Suppressor macrophage treated with lipopolysaccharide for 4 hours (primary cell): ENCODE measurements at regions not wholly inside any gene's neighbourhood (a gene's known extent, or its start where the extent isn't known, plus 50 kb on each side); places are given as distances from the start of the nearest gene placed in this dataset.

Experiments used
- DNase-seq: peaks from one replicate; pipeline ENCODE4 v3.0.0-alpha.2; 2020

DNA sequence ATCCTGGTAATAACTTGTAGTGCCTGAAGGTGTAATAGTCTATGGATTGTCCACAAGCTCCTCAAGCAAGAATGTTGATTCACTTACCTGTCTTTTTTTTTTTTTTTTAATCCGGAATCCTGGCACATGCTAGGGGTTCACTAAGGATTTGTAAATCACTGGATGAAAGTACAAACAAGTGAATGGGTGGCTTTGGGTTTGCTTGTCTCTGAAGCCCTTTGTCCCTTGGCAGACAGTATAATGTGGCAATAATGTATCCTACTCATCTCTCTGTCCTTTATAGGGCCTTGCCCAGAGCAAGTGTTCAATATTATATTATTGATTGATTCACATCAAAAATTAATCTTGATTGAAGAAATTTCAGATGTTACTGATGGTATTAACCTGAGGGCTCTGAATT is 334.0 kb upstream of the CPEB2 start:
- DNase-seq: no peak

- DNase-seq: no peak
Measured at GRCh38 chr4:14669371-14669770, 332.9 kb upstream of the CPEB2 start.

DNA sequence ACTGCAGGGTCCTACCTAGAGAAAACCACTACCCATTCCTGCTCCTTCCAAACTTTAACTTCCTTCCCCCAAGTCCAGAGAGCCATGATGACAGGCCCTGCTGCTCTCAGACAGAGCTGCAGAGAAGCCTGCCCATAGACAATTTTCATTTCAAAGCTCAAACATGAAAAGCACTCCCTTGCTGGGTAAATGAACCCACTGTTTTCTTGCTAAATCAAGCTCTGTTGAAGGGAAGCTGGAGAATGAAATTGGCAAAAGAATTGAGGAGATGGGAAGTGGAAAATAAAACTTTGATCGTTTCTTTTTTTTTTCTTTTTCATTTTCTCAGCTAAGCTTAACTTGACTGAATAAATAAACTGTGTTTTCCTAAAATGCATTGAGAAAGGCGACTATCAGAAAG is 331.1 kb upstream of the CPEB2 start:
- DNase-seq: no peak

GRCh38 chr4:14675279-14675985 is 326.8 kb upstream of the CPEB2 start:
- DNase-seq: no peak

DNA sequence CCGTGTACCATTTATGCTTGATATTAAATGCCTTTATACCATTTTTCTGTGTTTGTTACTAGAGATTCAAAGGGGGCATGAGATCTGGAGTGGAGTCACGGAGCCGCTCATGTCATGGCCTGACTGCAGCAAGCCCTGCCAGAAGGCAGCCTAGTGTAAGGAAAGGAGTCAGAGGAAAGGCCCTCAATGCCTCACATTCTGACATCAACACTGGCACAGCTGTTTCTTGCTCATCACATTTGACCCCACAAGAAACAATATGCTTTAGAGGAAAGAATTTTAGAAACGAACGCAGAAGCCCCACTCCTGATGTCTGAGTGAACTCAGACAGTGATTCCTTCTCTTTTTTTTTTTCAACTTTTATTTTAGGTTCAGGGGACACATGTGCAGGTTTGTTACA is 322.4 kb upstream of the CPEB2 start:
- no peak for DNase-seq

GRCh38 chr4:14681330-14681729 is 321.0 kb upstream of the CPEB2 start:
- no peak for DNase-seq

GRCh38 chr4:14693728-14694127 is 308.6 kb upstream of the CPEB2 start:
- no peak for DNase-seq

DNA sequence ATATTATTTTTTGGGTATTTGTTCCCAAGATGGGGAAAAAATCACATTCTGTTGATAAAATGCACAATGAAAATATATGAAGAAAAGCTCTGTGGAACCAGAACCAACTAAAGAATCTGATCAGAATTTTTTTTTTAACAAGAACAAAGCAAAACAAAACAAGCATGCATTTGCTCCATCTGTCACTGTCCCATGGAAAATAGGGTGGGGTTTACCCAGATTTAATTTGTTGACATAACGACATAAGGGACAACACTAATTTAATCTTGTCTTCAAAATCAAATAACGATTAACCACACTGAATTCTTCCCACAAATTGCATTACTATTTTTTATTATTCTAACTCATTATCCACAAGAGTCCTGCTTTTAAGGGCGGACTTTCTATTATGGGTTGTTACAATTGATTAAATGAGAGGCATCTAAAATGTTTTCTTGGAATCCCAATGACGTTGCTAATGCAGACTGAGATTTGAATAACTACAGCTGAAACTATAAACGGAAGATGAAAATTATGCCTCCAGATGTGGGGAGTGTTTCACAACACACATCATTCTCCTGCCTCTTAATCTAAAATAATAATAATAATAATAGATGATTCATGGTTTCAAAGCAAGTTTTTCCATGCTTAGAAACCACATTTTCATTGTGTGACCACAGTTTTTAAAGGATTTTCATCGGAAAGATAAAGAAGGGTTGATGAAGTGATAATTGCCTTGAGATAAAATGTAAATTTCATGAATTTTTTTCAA is 307.0 kb upstream of the CPEB2 start:
- DNase-seq: no peak

DNA sequence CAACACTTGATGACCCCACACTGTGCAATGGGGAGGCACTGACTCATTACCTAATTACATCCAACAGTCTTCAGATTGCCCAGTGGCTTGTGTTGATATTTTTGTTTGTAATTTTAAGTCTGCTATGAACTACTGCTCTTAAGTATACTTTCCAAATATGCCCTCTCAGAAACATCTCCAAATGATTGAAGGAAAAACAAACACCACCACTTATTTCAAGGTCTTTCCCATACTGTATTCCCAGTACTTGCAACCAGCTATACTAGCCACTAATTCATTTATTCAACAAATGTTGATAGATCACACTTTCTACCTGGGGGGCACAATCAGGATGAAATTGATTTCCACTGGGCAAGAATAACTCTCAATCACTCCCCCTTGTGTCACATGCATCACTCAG is 302.2 kb upstream of the CPEB2 start:
- DNase-seq: no peak

- no peak for DNase-seq
Measured at GRCh38 chr4:14700544-14700943, 301.7 kb upstream of the CPEB2 start.

- DNase-seq: no peak
Measured at GRCh38 chr4:14701389-14701788, 300.9 kb upstream of the CPEB2 start.

DNA sequence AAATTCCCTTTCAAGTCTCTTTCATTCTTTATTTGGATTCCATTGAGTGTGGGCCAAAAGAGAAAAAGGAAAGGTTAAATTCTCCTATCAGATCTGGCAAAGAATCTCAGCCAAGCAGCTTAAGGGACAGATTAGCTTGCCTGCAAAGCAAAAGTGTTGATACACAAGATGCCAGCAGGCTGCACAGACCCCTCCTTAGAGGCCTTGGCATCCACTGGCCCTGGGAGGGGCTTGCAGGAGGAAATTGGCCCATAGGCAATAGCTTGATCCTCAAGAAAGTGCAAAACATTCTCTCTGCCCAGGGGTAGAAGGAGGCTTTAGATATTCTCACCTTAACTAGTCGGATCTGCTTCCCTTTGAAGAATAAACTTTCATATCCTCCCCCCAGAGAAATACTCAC is 300.4 kb upstream of the CPEB2 start:
- no peak for DNase-seq

DNA sequence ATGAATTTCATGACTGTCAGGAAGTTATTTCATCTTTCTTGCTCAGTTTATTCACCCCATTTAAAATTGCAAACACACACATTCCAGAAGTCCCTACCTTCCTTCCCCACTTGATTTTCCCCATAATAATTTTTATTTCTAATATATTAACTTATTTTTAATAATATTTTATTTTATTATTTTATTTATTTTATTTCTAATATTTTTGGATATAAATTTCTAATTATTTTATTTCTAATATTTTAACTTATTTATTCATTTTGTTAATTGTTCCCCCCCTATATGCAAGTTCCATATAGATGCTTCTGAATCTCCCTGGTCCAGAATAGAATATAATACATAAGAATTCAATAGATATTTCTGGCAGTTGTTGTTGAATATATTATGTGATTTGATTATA is 293.7 kb upstream of the CPEB2 start:
- DNase-seq: no peak

GRCh38 chr4:14711259-14711658 is 291.0 kb upstream of the CPEB2 start:
- no peak for DNase-seq

DNA sequence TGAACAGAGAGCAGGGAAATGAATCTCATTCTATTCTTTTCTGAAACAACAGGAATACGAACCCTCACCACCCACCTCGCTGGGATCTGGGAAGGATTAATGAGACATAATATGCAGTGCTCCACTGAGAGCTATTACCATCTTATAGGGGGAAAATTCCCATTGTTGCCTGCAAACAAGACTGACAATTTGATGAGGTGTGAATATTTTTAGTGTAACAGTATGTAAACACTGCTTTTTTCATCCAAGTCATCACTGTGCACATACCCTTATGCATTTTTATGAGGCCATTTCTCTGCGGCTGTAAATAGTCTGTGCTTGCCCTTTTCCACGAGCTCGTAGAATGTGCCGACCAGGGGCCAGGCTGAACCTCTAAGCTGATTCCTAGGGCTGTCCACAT is 285.6 kb upstream of the CPEB2 start:
- no peak for DNase-seq

DNA sequence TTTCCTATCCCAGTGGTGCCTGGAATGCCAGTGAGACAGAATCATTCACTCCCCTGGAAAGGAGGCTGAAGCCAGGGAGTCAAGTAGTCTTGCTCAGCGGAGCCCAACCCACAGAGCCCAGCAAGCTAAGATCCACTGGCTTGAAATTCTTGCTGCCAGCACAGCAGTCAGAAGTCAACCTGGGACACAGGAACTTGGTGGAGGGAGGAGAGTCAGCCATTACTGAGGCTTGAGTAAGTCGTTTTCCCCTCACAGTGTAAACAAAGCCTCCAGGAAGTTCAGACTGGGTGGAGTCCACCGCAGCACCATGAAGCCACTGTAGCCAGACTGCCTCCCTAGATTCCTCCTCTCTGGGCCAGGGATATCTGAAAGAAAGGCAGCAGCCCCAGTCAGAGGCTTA is 283.2 kb upstream of the CPEB2 start:
- no peak for DNase-seq

DNA sequence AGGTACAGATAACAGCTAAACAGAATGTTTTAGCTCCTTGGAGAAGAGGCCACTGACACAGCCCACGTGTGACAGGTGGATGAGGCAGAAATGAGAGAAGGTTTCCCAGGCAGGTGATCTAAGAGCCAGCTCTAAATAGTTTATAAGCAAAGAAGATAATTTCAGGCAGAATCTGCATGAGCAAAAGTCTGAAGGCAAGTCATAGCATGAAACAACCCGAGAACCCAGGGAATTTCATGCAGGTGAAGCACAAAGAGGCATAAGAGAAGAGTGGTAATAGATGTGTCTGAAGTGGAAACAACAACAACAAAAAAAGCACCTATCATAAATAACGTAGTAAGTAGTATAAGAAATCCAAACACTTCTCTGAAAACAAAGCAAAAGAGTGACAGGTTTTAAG is 275.8 kb upstream of the CPEB2 start:
- no peak for DNase-seq

DNA sequence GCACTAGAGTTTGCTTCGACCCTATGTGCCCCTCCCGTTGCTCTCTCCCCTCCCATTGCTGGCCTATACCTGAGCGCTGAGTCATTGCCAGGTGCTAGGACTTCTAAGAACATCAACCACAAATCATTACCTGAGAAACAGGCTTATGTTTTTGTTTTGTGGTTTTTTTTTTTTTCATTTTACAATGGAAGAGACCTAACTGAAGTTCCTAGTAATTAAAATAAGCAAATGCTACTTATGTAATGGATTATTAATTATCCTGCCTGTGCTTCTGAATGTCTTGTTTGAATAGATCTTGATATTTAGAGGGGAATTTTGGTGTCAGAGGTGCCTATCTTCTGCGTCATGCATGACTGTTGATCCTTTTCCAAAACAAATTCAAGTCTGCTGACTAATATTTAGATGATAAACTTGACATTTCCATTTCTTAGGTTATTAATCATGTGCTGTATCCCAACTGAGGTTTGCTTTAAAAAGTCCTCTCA is 275.4 kb upstream of the CPEB2 start:
- DNase-seq: no peak

- DNase-seq: no peak
Measured at GRCh38 chr4:14729282-14730000, 272.8 kb upstream of the CPEB2 start.

GRCh38 chr4:14742054-14742453 is 260.2 kb upstream of the CPEB2 start:
- DNase-seq: no peak

DNA sequence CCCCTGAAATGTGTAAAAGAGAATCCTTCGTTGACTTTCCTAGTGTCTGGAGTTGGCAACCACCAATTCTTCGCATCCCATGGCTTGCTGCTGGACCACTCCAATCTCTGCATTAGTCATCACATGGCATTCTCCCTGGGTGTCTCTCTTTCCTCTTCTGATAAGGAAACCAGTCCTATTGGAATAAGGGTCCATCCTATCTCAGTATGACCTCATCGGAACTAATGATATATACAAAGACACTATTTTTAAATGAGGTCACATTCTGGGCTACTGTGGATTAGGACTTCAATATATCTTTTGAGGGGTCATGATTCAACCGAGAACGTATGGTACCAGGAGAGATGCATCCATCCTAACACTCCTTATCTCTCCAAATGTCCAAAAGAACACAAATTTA is 259.1 kb upstream of the CPEB2 start:
- no peak for DNase-seq

- no peak for DNase-seq
Measured at GRCh38 chr4:14743601-14744000, 258.7 kb upstream of the CPEB2 start.

DNA sequence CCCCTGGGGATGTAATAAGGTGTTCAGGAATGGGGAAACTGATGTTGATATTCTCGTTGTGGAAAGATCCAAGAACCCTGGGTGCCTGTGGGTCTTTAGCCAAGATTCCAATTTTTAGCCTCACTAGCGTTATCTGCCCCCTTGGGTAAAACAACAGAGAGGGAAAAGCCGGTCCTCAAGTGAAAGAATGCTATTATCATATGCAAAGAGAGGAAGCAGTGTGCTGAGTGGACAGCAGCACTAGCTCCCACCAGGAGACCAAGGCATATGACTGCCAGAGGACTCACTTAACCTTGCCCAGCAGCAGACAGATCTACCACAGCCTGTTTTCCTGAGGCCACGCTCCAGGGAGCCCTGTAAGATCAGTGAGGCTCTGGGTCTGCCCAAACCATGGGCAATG is 257.9 kb upstream of the CPEB2 start:
- DNase-seq: no peak

DNA sequence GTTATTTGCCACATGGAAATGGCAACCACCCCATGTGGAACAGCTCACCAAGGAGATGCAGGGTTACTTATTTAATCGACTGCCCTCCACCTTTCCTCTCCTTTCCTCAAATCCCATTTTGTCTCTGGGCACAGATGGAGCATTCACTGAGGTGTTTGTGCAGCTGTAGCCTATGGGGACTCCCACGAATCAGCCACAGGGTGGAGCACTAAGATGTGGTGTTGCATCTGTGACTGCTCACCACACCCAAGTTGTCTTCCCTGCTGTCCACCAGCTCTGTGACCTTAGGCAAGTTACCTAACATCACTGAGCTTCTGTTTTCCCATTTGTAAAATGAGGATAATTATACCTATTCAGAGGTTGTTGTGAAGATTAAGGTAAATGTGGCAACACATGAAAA is 252.4 kb upstream of the CPEB2 start:
- DNase-seq: peak; percentile 35
